CD14-positive monocyte (primary cell): ENCODE measurements at regions not wholly inside any gene's neighbourhood (a gene's known extent, or its start where the extent isn't known, plus 50 kb on each side); places are given as distances from the start of the nearest gene placed in this dataset.

ENCODE experiments used
- DNase-seq, 3 donors: peaks; one replicate each; pipeline ENCODE4 v3.0.0-alpha.2; 2011 to 2022
- H2AFZ ChIP-seq: 2 replicates; pipeline ENCODE4 v1.6.0; 2012; ENCODE audit warnings: mild to moderate bottlenecking, low read depth, low read length, inconsistent platforms; ENCODE audit not compliant: insufficient read depth, poor library complexity, severe bottlenecking
- H3K27ac ChIP-seq, 2 donors: 1 replicate in 1 of 2; 2 replicates in 1 of 2; pipeline ENCODE4 v1.5.1; 2012 to 2013; ENCODE audit warnings: low read length in 2 of 2, control low read depth in 1 of 2, inconsistent platforms in 1 of 2, low read depth in 1 of 2, mild to moderate bottlenecking in 1 of 2
- H3K27me3 ChIP-seq, 2 donors: one replicate each; pipeline versions ENCODE4 v1.6.0 to v1.6.1; 2011 to 2013; ENCODE audit warnings: low read length in 2 of 2; ENCODE audit not compliant: control insufficient read depth in 2 of 2, insufficient read depth in 2 of 2
- H3K36me3 ChIP-seq, 2 donors: replicated peaks in 1 of 2; 1 replicate in 1 of 2; 2 replicates in 1 of 2; pipeline versions ENCODE4 v1.5.1 to v1.6.1; 2012 to 2013; ENCODE audit warnings: low read length in 2 of 2, control low read depth in 1 of 2, inconsistent platforms in 1 of 2, mild to moderate bottlenecking in 1 of 2; ENCODE audit not compliant: insufficient read depth in 2 of 2, control insufficient read depth in 1 of 2
- H3K4me1 ChIP-seq, 2 donors: 1 replicate in 1 of 2; 2 replicates in 1 of 2; pipeline versions ENCODE4 v1.5.1 to v1.6.1; 2012 to 2013; ENCODE audit warnings: low read length in 2 of 2, control low read depth in 1 of 2, inconsistent platforms in 1 of 2, mild to moderate bottlenecking in 1 of 2, moderate library complexity in 1 of 2; ENCODE audit not compliant: insufficient read depth in 2 of 2, control insufficient read depth in 1 of 2
- H3K4me2 ChIP-seq: replicated peaks from 2 replicates; pipeline ENCODE3; 2012; ENCODE audit warnings: low read length, moderate library complexity, mild to moderate bottlenecking; ENCODE audit not compliant: poor library complexity, severe bottlenecking; ENCODE audit errors: extremely low read depth
- H3K4me3 ChIP-seq, 3 experiments: fragments of 200-600 bp in 1 of 3; sonication (generic) in 1 of 3; replicated peaks in 1 of 3; 1 replicate in 2 of 3; 2 replicates in 1 of 3; pipeline ENCODE4 v1.5.1; 2011 to 2013; ENCODE audit warnings: low read length in 3 of 3, mild to moderate bottlenecking in 3 of 3, control low read depth in 2 of 3, low read depth in 2 of 3, inconsistent platforms in 1 of 3, moderate library complexity in 1 of 3
- H3K79me2 ChIP-seq: 2 replicates; pipeline ENCODE4 v1.6.0; 2012; ENCODE audit warnings: mild to moderate bottlenecking, control low read depth, inconsistent platforms, low read length, moderate library complexity; ENCODE audit not compliant: insufficient read depth
- H3K9ac ChIP-seq: 2 replicates; pipeline ENCODE4 v1.6.0; 2017; ENCODE audit warnings: low read length, mild to moderate bottlenecking; ENCODE audit not compliant: insufficient read depth, poor library complexity, severe bottlenecking
- H3K9me3 ChIP-seq, 2 donors: replicated peaks in 1 of 2; 1 replicate in 1 of 2; 2 replicates in 1 of 2; pipeline versions ENCODE4 v1.5.1 to v1.6.1; 2012 to 2013; ENCODE audit warnings: low read length in 2 of 2, control low read depth in 1 of 2; ENCODE audit not compliant: control insufficient read depth in 1 of 2, insufficient read depth in 1 of 2
- H4K20me1 ChIP-seq: 2 replicates; pipeline ENCODE4 v1.6.0; 2012; ENCODE audit warnings: mild to moderate bottlenecking, low read length, control low read depth, moderate library complexity; ENCODE audit not compliant: insufficient read depth
- H3K27ac Mint-ChIP-seq, 7 donors: one replicate each; pipeline ENCODE4 v1.8.0; 2020; ENCODE audit warnings: mild to moderate bottlenecking in 7 of 7, mixed read lengths in 7 of 7, moderate library complexity in 6 of 7, inconsistent platforms in 2 of 7
- H3K27me3 Mint-ChIP-seq, 3 donors: one replicate each; pipeline ENCODE4 v1.8.0; 2021 to 2022; ENCODE audit warnings: low read depth in 3 of 3, mild to moderate bottlenecking in 3 of 3, mixed read lengths in 3 of 3, moderate library complexity in 3 of 3, inconsistent platforms in 1 of 3
- H3K36me3 Mint-ChIP-seq, 2 donors: one replicate each; pipeline ENCODE4 v1.8.0; 2020; ENCODE audit warnings: mixed read lengths in 2 of 2, inconsistent platforms in 1 of 2, mild to moderate bottlenecking in 1 of 2
- H3K4me1 Mint-ChIP-seq: one replicate; pipeline ENCODE4 v1.8.0; 2020; ENCODE audit warnings: mild to moderate bottlenecking, mixed read lengths
- H3K4me3 Mint-ChIP-seq, 2 donors: one replicate each; pipeline ENCODE4 v1.8.0; 2020; ENCODE audit warnings: mild to moderate bottlenecking in 2 of 2, mixed read lengths in 2 of 2, moderate library complexity in 1 of 2
- H3K9me3 Mint-ChIP-seq, 7 donors: one replicate each; pipeline ENCODE4 v1.8.0; 2020 to 2022; ENCODE audit warnings: mixed read lengths in 7 of 7, mild to moderate bottlenecking in 6 of 7, moderate library complexity in 6 of 7, inconsistent platforms in 2 of 7
- WGBS: methylation state at CpG from one replicate; pipeline ENCODE4 v1.1.5; 2013; ENCODE audit warnings: missing lambda C conversion rate; ENCODE audit not compliant: insufficient coverage; 5-methylcytosine and 5-hydroxymethylcytosine counted together
- intact Hi-C, 2 donors: fragments of 100-400 bp; cut with micrococcal nuclease; formaldehyde crosslinking; loops; one replicate each; pipeline versions ENCODE4 v1.15.0 to v1.15.1; 2023
- TF ChIP-seq, protein P1 (sequence below): fragments of 200-600 bp; IDR thresholded peaks from one replicate; pipeline ENCODE4 v1.8.0; 2022; ENCODE audit warnings: antibody characterized with exemption, mild to moderate bottlenecking

DNA sequence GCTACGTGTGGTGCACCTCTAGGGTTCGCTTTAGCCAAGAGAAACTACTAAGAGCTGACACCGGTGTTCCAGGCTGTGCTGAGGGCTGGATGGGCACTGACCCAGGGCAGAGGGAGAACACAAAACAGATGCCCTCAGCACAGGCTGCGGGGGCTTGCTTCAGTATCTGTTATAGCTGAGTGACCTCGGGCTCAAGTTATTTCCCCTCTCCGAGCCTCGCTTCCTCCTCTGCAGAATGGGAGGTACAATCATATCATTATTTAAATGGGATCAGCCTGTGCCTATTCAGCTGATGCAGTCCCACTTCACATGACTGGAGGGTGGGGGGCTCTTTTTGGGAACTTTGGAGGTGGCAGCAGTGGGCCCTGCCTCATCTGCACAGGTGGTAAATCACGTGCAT lies 156.1 kb upstream of the APCDD1 start:
- Mint-ChIP-seq H3K4me3 (peak overlapping the region in 1 of 2 donors; percentile 59), H3K4me1 (peaks cover 63% of the 10 kb centered on the region), H3K9me3 (peaks cover 0 to 10% (median 2%) of the 10 kb centered on the region in 7 donors), H3K27ac (no peak overlapping the region), H3K27me3 (peaks cover 0 to 3% (median 0%) of the 10 kb centered on the region in 3 donors), H3K36me3 (peaks cover 3 to 5% of the 10 kb centered on the region in 2 donors)
- Histone ChIP-seq H3K4me1 (peaks cover 44 to 52% of the 10 kb centered on the region in 2 donors), H2AFZ (peak overlapping the region; percentile 43), H4K20me1 (no peaks in the 10 kb centered on the region), H3K27me3 (no peaks in the 10 kb centered on the region), H3K36me3 (no peaks in the 10 kb centered on the region), H3K9ac (no peak overlapping the region), H3K79me2 (no peaks in the 10 kb centered on the region), H3K4me2 (peak overlapping the region; percentile 2), H3K9me3 (no peaks in the 10 kb centered on the region), H3K4me3 (no peak overlapping the region), H3K27ac (no peak overlapping the region)
- intact Hi-C loops = no loop called here
- WGBS = 44% methylated on average over 8 of the region's 8 CpGs
- no peak for DNase-seq
- TF ChIP-seq, protein P1, sequence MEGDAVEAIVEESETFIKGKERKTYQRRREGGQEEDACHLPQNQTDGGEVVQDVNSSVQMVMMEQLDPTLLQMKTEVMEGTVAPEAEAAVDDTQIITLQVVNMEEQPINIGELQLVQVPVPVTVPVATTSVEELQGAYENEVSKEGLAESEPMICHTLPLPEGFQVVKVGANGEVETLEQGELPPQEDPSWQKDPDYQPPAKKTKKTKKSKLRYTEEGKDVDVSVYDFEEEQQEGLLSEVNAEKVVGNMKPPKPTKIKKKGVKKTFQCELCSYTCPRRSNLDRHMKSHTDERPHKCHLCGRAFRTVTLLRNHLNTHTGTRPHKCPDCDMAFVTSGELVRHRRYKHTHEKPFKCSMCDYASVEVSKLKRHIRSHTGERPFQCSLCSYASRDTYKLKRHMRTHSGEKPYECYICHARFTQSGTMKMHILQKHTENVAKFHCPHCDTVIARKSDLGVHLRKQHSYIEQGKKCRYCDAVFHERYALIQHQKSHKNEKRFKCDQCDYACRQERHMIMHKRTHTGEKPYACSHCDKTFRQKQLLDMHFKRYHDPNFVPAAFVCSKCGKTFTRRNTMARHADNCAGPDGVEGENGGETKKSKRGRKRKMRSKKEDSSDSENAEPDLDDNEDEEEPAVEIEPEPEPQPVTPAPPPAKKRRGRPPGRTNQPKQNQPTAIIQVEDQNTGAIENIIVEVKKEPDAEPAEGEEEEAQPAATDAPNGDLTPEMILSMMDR = no peak

DNA sequence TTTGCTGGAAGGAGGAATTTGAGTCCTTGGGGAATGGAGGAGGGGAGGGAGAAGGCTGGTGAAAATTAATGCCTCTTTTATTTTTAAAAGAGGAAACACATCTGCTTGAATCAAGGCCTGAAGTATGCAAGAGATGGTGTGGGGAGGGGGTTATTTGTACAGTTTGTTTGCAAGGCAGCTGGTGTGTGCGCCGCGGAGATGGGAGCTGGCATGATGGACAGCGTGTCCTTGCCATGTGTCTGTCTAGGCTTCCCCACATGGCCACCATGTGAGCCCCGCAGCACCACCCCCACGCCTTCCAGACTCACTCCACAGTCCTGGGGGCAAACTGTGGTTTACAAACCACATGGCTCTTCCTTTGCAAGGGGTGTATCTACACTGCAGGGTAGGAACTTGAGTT lies 154.8 kb upstream of the APCDD1 start:
- no peak overlapping the region for H3K27ac ChIP-seq
- WGBS = 17% methylated on average over 4 of the region's 6 CpGs
- no peaks in the 10 kb centered on the region for H4K20me1 ChIP-seq
- no peaks in the 10 kb centered on the region for H3K79me2 ChIP-seq
- H3K9ac ChIP-seq = no peak overlapping the region
- intact Hi-C loops = loop anchor here in 1 of 2 donors (5.0 kb wide), 1 partner anchor 47 kb away; no protein-coding TSS in a partner anchor
- no peaks in the 10 kb centered on the region for H3K27me3 ChIP-seq
- Mint-ChIP-seq H3K4me3 (no peak overlapping the region), H3K4me1 (peaks cover 62% of the 10 kb centered on the region), H3K27ac (peak overlapping the region in 2 of 7 donors; percentile 6 to 37), H3K36me3 (peaks cover 6 to 7% of the 10 kb centered on the region in 2 donors), H3K9me3 (peaks cover 0 to 10% (median 2%) of the 10 kb centered on the region in 7 donors), H3K27me3 (peaks cover 0 to 3% (median 0%) of the 10 kb centered on the region in 3 donors)
- H3K4me1 ChIP-seq = peaks cover 50 to 58% of the 10 kb centered on the region in 2 donors
- H2AFZ ChIP-seq = peak overlapping the region; percentile 9
- TF ChIP-seq, protein P1 = no peak
- no peak overlapping the region for H3K4me2 ChIP-seq
- DNase-seq = no peak
- no peak overlapping the region for H3K4me3 ChIP-seq
- no peaks in the 10 kb centered on the region for H3K9me3 ChIP-seq
- no peaks in the 10 kb centered on the region for H3K36me3 ChIP-seq
